Endothelial cell of umbilical vein (primary cell): ENCODE measurements at regions not wholly inside any gene's neighbourhood (a gene's known extent, or its start where the extent isn't known, plus 50 kb on each side); places are given as distances from the start of the nearest gene placed in this dataset.

Source experiments
- BruUV-seq: library from RNA; stranded (reverse); fragments of 400-500 nt; replicated peaks from 2 replicates; lab custom pipeline; 2021; lab: Mats Ljungman, UMichigan
- CTCF ChIA-PET: fragments of 300-600, 350-600 bp; sonication (Branson Sonifier 250); formaldehyde crosslinking; loops from one replicate; lab custom pipeline; 2021; ENCODE audit warnings: antibody characterized with exemption, inconsistent platforms; lab: Charles Lee
- POLR2A ChIA-PET: fragments of 300-600, 350-600 bp; sonication (Branson Sonifier 250); formaldehyde crosslinking; loops from one replicate; lab custom pipeline; 2021; ENCODE audit warnings: antibody characterized with exemption, inconsistent platforms; lab: Charles Lee
- DNase-seq: peaks from one replicate; pipeline ENCODE4 v3.0.0-alpha.2; 2011; ENCODE audit warnings: low read depth, low spot score
- FAIRE-seq: peaks from 2 replicates; lab custom pipeline; 2011; peaks lifted over from hg19 to GRCh38; lab: Jason Lieb, UNC
- H2AFZ ChIP-seq: 2 replicates; pipeline ENCODE4 v1.6.0; 2012; ENCODE audit warnings: low read depth, low read length, control low read depth, inconsistent platforms
- H3K27ac ChIP-seq: 2 replicates; pipeline ENCODE4 v1.5.1; 2011; ENCODE audit warnings: low read depth, mild to moderate bottlenecking, control low read depth, low read length, moderate library complexity; ENCODE audit not compliant: insufficient read depth
- H3K27me3 ChIP-seq, 2 experiments: 2 replicates each; pipeline versions ENCODE4 v1.6.0 to v1.6.1; 2011; ENCODE audit warnings: low read length in 2 of 2, mixed read lengths in 1 of 2; ENCODE audit not compliant: control insufficient read depth in 2 of 2, insufficient read depth in 2 of 2
- H3K36me3 ChIP-seq, 2 experiments: 2 replicates in 1 of 2; 3 replicates in 1 of 2; pipeline ENCODE4 v1.5.1; 2011; ENCODE audit warnings: low read length in 2 of 2, mild to moderate bottlenecking in 1 of 2, moderate library complexity in 1 of 2; ENCODE audit not compliant: control insufficient read depth in 2 of 2, insufficient read depth in 2 of 2; ENCODE audit errors: extremely low read depth in 1 of 2
- H3K4me1 ChIP-seq: 3 replicates; pipeline ENCODE4 v1.5.1; 2011; ENCODE audit warnings: mild to moderate bottlenecking, low read length; ENCODE audit not compliant: control insufficient read depth, insufficient read depth; ENCODE audit errors: extremely low read depth
- H3K4me2 ChIP-seq: 2 replicates; pipeline ENCODE4 v1.6.1; 2011; ENCODE audit warnings: low read length, control low read depth, mixed read lengths; ENCODE audit not compliant: insufficient read depth
- H3K4me3 ChIP-seq, 3 experiments: fragments of 200-600 bp in 1 of 3; sonication (generic), shearing (Covaris generic) in 1 of 3; replicated peaks in 1 of 3; 2 replicates each; pipeline ENCODE4 v1.5.1; 2011 to 2016; ENCODE audit warnings: control low read depth in 3 of 3, low read length in 3 of 3, mild to moderate bottlenecking in 2 of 3, inconsistent platforms in 1 of 3, low read depth in 1 of 3, moderate library complexity in 1 of 3; ENCODE audit not compliant: insufficient read depth in 1 of 3
- H3K79me2 ChIP-seq: 2 replicates; pipeline ENCODE4 v1.6.0; 2012; ENCODE audit warnings: low read length, inconsistent platforms; ENCODE audit not compliant: control insufficient read depth, insufficient read depth
- H3K9ac ChIP-seq: replicated peaks from 2 replicates; pipeline ENCODE3; 2011; ENCODE audit warnings: low read length, control low read depth; ENCODE audit not compliant: insufficient read depth; ENCODE audit errors: extremely low read depth
- H3K9me1 ChIP-seq: replicated peaks from 3 replicates; pipeline ENCODE4 v1.6.0; 2011; ENCODE audit warnings: mild to moderate bottlenecking, low read length; ENCODE audit not compliant: control insufficient read depth, insufficient read depth; ENCODE audit errors: extremely low read depth
- H3K9me3 ChIP-seq: replicated peaks from 2 replicates; pipeline ENCODE4 v1.5.1; 2012; ENCODE audit warnings: low read length, inconsistent platforms; ENCODE audit not compliant: control insufficient read depth, insufficient read depth
- H4K20me1 ChIP-seq: replicated peaks from 2 replicates; pipeline ENCODE3; 2011; ENCODE audit warnings: mild to moderate bottlenecking, low read length; ENCODE audit not compliant: control insufficient read depth, insufficient read depth; ENCODE audit errors: extremely low read depth
- EZH2 ChIP-seq: IDR thresholded peaks from 2 replicates; pipeline ENCODE4 v1.6.1; 2012; ENCODE audit warnings: borderline replicate concordance, low read depth, mild to moderate bottlenecking, moderate library complexity, low read length, inconsistent platforms; ENCODE audit not compliant: severe bottlenecking
- FOS ChIP-seq: IDR thresholded peaks from 2 replicates; pipeline ENCODE4 v1.6.1; 2011; ENCODE audit warnings: mild to moderate bottlenecking, low read length, moderate library complexity, borderline replicate concordance; ENCODE audit not compliant: insufficient read depth
- GATA2 ChIP-seq: IDR thresholded peaks from 2 replicates; pipeline ENCODE4 v1.7.0; 2011; ENCODE audit warnings: low read depth, mild to moderate bottlenecking, moderate library complexity, mixed read lengths, low read length; ENCODE audit not compliant: insufficient read length, insufficient read depth
- JUN ChIP-seq: IDR thresholded peaks from 2 replicates; pipeline ENCODE4 v1.6.1; 2011; ENCODE audit warnings: borderline replicate concordance, low read depth; ENCODE audit not compliant: insufficient read length, insufficient read depth
- MAX ChIP-seq: IDR thresholded peaks from 2 replicates; pipeline ENCODE4 v1.6.1; 2011; ENCODE audit not compliant: insufficient read depth, insufficient read length
- MYC ChIP-seq: IDR thresholded peaks from one replicate; pipeline ENCODE4 v1.6.1; 2011; ENCODE audit warnings: mild to moderate bottlenecking, low read depth, low read length
- POLR2A ChIP-seq: IDR thresholded peaks from 2 replicates; pipeline ENCODE4 v1.6.1; 2012; ENCODE audit warnings: low read depth, mild to moderate bottlenecking, control low read depth, low read length
- POLR2AphosphoS5 ChIP-seq: IDR thresholded peaks from 2 replicates; pipeline ENCODE4 v1.6.1; 2012; ENCODE audit warnings: low read depth, mild to moderate bottlenecking, control low read depth, low read length, moderate library complexity; ENCODE audit not compliant: insufficient read depth
- dilution Hi-C: fragments of 300-500 bp; cut with MboI; formaldehyde crosslinking; loops from one replicate; pipeline ENCODE4 v1.15.0; 2019; ENCODE audit warnings: low sequenced_read_pairs; ENCODE audit not compliant: extremely low pct_ligation_motif_present
- intact Hi-C: fragments of 100-400 bp; cut with micrococcal nuclease; formaldehyde crosslinking; loops from one replicate; pipeline ENCODE4 v1.10.0; 2022
- TF ChIP-seq, protein P1 (sequence below), 2 donors: IDR thresholded peaks; 1 replicate in 1 of 2; 2 replicates in 1 of 2; pipeline ENCODE4 v1.5.1; 2011; ENCODE audit warnings: low read length in 2 of 2, mild to moderate bottlenecking in 2 of 2, moderate library complexity in 2 of 2, control low read depth in 1 of 2, inconsistent platforms in 1 of 2, low read depth in 1 of 2; ENCODE audit not compliant: insufficient read depth in 1 of 2; ENCODE audit errors: extremely low read depth in 1 of 2

DNA sequence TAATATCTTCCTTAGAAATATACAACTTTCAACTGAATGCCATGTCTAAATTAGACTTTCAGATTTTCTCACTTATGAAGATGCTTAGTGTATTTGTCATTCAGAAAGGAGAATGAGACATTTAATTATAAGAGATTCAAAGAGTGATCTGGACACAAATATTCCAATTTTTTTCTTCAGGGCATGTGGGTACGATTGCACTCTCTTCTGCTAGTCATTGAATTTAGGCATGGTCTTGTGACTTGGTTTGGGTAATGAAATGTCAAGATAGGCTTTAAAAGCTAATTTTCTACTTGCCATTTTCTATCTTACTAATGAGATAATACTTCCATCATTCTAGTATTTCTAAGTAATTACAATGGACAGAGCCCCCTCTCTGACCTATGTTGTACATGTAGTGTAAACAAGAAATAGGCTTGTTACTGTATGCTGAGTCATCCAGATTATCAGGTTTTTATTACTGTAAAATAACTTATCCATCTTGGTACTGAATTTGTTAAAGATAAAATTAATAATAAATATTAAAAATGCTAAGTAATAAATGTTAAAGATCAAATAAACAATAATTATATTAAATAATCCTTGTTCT, 770.8 kb upstream of the BCHE start:
- no peaks in the 10 kb centered on the region for H3K36me3 ChIP-seq
- no peaks in the 10 kb centered on the region for H3K79me2 ChIP-seq
- no peaks in the 10 kb centered on the region for H3K9me3 ChIP-seq
- no TSS peak for BruUV-seq
- no peak overlapping the region for H3K4me3 ChIP-seq
- FAIRE-seq, result no peak
- H3K27ac ChIP-seq, result no peak overlapping the region
- H3K27me3 ChIP-seq, result no peaks in the 10 kb centered on the region
- TF ChIP-seq EZH2 (no peak), POLR2A (no peak), FOS (no peak), MYC (no peak), GATA2 (no peak), MAX (no peak), POLR2AphosphoS5 (no peak), JUN (no peak)
- TF ChIP-seq, protein P1, sequence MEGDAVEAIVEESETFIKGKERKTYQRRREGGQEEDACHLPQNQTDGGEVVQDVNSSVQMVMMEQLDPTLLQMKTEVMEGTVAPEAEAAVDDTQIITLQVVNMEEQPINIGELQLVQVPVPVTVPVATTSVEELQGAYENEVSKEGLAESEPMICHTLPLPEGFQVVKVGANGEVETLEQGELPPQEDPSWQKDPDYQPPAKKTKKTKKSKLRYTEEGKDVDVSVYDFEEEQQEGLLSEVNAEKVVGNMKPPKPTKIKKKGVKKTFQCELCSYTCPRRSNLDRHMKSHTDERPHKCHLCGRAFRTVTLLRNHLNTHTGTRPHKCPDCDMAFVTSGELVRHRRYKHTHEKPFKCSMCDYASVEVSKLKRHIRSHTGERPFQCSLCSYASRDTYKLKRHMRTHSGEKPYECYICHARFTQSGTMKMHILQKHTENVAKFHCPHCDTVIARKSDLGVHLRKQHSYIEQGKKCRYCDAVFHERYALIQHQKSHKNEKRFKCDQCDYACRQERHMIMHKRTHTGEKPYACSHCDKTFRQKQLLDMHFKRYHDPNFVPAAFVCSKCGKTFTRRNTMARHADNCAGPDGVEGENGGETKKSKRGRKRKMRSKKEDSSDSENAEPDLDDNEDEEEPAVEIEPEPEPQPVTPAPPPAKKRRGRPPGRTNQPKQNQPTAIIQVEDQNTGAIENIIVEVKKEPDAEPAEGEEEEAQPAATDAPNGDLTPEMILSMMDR (IDR thresholded peaks at IDR 0.05; ENCODE audit: extremely low read depth in 1 of 2, insufficient read depth in 1 of 2, low read depth in 1 of 2, low read length in 2 of 2), result no peak
- H3K9ac ChIP-seq, result no peak overlapping the region
- H4K20me1 ChIP-seq, result no peaks in the 10 kb centered on the region
- no peak overlapping the region for H2AFZ ChIP-seq
- dilution Hi-C loops, result no loop called here
- CTCF ChIA-PET, result no interaction called here
- DNase-seq, result no peak
- intact Hi-C loops, result no loop called here
- H3K4me2 ChIP-seq, result no peak overlapping the region
- POLR2A ChIA-PET, result no interaction called here
- no peaks in the 10 kb centered on the region for H3K9me1 ChIP-seq
- no peaks in the 10 kb centered on the region for H3K4me1 ChIP-seq
